IPS DF 19.7 (cell line): ENCODE measurements at regions not wholly inside any gene's neighbourhood (a gene's known extent, or its start where the extent isn't known, plus 50 kb on each side); places are given as distances from the start of the nearest gene placed in this dataset.
"Not testable (repeated sequence)": the region's sequence is repeated elsewhere in the genome, so short reads cannot be mapped to it uniquely, and the experiment has no call there.

ENCODE experiments used
- DNase-seq: peaks from one replicate; pipeline ENCODE4 v3.0.0-alpha.2; 2013; ENCODE audit warnings: low read depth, low spot score

GRCh38 chr20:53818457-53819177, 225.0 kb upstream of the ZNF217 start:
- DNase-seq: no peak

GRCh38 chr20:53817513-53817912, 223.9 kb upstream of the ZNF217 start:
- DNase-seq: not testable (repeated sequence)

- no peak for DNase-seq
These were observed 223.3 kb upstream of the ZNF217 start for GRCh38 chr20:53816872-53817398.

- DNase-seq: no peak
These were observed 221.9 kb upstream of the ZNF217 start for GRCh38 chr20:53815509-53815908.

DNA sequence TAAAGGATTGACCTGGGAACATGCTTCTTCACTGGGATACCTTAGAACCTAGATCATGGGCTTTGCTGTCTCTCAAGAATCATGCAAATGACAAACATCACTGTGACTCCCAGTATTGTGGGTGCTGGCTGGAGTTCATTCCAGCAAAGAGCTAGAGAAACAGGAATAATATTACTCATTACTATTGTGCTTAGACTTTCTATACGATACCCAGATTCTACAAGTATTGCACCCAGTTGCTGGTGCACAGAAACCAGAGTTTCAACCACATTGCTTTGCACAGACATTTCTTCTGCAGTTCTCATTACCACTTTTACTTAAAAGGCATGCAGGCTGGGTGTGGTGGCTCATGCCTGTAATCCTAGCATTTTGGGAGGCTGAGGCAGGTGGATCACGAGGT, 220.4 kb upstream of the ZNF217 start:
- no peak for DNase-seq

DNA sequence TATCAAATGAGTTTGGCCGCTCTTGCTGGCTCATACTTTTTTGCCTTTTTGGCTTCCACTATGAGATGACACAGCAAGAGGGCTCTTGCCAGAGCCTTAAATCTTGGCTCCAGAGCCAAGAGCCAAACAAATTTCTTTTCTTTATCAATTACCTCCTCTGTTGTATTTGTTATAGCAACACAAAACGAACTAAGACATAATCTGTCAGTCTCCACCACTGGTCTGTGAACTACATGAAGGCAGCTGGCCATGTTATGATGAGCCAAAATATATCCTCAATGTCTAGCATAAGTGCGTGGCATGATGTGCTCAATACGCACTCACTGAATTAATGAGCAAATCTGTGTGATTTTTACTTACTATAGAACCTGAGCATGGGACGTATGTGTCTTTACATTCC, 220.0 kb upstream of the ZNF217 start:
- no peak for DNase-seq

DNA sequence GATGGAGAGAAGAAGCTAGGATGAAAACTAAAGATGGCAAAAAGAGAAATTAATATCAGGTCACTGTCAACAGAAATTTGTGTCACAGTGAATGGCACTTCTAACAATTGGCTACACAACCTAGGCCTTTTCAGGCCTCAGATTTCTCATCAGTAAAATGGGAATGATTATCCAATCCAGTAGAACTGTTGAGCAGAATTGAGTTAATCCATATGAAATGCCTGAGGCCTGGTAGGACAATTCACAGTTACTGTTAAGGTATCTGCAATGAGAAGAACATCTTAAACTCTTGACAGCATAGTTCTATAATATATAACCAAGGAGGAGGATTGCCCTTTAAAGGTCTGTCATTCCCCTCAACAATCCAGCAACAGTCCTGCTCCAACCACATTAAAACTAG, 217.9 kb upstream of the ZNF217 start:
- DNase-seq: no peak

DNA sequence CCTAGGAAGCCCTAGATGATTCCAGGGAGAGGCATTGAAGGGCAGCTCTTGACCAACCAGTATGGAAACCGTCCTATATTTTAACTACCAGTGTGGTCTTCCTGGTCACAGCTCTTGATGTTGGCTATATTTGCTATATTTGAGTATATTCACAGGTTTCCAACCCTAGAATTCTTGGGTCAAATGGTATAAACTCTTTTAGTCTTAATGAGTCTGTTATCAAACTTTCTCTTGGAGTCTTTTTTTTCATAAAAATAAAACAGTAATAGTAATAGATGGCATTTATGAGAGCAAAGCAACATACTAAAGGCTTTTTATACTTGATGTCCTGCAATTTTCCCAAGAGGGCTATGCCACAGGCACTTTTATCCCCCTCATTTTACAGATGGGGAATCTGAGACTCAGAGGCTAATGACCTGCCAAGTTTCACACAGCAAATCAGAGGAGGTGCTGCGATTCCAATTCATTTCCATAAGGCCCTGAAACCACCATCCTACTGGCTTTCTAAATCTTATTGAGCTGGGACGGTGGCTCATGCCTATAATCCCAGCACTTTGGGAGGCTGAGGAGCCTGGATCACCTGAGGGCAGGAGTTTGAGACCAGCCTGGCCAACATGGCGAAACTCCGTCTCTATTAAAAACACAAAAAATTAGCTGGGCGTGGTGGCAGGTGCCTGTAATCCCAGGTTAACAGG, 217.2 kb upstream of the ZNF217 start:
- no peak for DNase-seq

DNA sequence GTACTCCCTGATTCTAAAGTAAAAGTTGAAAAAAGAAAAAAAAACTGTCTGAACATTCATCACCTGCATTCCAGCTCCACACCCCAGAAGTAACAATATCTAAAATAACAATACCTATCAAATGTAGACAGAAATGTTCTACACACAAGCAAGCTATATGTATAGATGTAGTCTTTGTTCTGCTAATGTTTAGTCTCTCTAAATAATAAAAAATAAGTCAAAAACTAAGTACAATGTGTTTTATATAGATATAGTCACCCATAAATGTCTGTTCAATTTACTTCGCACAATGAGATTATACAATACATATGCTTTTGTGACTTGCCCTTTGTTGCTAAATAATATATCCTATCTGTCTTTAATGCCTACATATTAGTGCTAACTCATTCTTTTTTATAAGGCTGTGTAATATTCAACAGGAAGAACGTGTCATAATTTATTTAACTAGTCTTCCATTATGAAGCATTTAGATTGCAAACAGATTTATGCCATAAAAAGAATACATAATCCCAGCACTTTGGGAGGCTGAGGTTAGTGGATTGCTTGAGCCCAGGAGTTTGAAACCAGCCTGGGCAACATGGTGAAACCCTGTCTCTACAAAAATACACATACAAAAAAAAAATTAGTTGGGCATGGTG, 216.2 kb upstream of the ZNF217 start:
- DNase-seq: no peak

DNA sequence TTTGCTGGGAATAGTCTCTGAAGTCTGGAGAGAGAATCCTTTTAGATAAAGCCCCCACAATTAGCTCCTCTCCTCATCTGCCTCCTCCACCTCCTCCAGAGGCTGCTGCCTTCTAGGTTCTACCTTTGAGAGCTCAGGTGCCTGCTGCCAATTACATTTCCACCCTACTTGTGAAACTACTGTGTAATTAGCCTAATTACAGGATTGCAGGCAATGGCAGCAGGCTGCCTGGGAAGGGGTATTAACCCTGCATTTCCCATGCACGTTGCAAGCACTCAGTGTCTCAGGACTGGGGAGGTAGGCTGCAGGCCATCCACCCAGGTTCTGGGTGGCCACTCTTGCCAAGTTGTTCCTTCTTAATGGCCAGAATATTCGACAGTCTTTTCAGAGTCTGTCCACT, 215.6 kb upstream of the ZNF217 start:
- no peak for DNase-seq

DNA sequence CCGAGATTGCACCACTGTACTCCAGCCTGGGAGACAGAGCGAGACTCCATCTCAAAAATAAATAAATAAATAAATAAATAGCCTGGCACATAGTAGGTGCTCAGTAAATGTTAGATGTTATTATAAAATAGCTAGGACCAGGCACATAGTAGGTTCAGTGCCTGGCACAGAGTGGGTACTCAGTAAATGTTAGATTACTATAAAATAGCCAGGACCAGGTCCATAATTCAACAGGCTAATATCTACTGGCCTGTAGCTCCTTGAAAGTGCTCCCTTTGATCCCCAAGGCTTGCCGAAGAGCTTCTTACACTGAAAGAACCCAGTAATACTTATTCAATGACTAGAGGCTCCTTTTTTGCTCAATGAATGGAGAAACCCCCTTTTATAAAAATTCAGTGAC, 215.1 kb upstream of the ZNF217 start:
- no peak for DNase-seq

- DNase-seq: not testable (repeated sequence)
These were observed 214.7 kb upstream of the ZNF217 start for GRCh38 chr20:53808302-53808701.

- DNase-seq: no peak
These were observed 213.2 kb upstream of the ZNF217 start for GRCh38 chr20:53806683-53807401.

DNA sequence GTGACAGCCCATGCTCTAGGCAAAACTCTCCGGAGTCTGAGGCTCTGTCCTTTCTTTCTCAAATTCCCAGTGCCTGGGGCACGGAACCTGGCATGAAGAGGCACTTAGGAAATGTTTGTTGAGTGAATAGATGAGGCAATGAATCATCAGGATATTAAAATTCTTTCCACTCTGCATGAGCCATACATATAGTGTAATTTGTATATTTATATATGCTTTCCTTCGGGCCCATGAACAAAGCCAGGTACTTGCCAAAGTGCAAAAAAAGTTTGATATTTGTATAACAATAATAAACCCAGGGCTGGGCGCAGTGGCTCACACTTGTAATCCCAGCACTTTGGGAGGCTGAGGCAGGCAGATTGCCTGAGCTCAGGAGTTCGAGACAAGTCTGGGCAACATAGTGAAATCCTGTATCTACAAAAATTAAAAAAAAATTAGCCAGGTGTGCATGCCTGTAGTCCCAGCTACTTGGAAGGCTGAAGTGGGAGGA, 212.3 kb upstream of the ZNF217 start:
- DNase-seq: no peak

- no peak for DNase-seq
These were observed 211.6 kb upstream of the ZNF217 start for GRCh38 chr20:53804920-53805894.

GRCh38 chr20:53804308-53804707, 210.7 kb upstream of the ZNF217 start:
- DNase-seq: not testable (repeated sequence)

DNA sequence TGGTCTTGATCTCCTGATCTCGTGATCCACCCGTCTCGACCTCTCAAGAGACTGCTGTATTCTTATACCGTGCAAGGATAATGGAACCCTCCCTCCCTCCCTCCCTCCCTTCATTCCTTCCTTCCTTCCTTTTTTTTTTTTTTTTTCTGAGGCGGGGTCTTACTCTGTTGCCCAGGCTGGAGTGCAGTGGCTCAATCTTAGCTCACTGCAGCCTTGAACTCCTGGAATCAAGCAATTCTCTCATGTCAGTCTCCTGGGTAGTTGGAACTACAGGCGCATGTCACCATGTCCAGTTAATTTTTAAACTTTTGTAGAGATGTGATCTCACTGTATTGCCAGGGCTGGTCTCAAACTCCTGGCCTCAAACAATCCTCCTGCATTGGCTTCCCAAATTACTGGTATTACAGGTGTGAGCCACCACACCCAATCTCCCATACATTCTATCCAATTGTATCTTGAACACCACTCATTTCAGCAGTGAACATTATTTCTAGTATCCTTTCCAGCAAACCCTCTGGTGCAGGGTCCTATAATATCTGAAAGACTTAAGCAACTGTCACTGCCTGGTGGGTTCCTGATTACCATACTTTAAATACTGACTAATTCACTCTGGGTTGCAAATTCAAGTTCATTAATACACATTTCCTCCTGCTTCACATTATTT, 210.0 kb upstream of the ZNF217 start:
- DNase-seq: no peak

GRCh38 chr20:53801609-53802370, 208.2 kb upstream of the ZNF217 start:
- no peak for DNase-seq

DNA sequence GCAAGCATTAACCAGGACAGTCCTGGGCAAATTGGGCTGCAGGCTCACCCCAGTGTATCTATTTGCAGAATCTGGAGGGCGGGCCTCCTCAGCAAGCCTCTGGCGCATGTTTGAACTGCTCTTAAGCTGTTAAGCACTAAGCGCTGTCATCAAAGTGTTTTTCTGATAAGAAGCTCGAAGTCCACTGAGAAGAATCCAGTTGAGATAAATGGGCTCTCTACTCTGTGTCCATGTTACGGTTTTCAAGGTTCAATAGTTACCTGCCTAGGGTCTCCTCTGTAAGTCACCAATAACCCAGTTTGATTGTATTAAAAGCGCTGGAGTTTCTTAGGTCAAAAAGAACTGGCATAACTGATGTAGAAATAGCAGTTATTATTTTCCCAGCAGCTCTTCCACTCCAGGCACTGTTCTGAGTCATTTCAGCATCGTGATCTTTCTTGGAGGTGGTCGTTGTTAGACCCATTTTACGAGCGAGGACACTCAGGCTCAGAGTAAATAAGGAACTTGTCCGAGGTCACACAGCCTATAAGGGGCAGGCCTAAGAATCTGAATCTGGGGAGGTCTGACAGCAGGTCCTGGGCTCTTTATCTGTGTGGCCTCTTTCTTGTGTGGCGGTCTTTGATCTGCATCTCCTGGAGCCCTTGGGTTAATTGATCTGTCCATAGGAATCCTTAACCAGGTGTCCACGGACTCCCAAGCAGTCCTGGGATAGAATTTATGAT, 207.4 kb upstream of the ZNF217 start:
- no peak for DNase-seq
